NOMO-1 treated with dmso at 0.1 percent for 144 hours (cell line): ENCODE measurements at regions not wholly inside any gene's neighbourhood (a gene's known extent, or its start where the extent isn't known, plus 50 kb on each side); places are given as distances from the start of the nearest gene placed in this dataset.
"Not testable (repeated sequence)": the region's sequence is repeated elsewhere in the genome, so short reads cannot be mapped to it uniquely, and the experiment has no call there.

Experiments used
- DNase-seq: peaks from one replicate; lab custom pipeline; 2025; ENCODE audit not compliant: unreplicated experiment; lab: John Stamatoyannopoulos, UW

- DNase-seq, result no peak
These were observed 103.5 kb upstream of the FRMPD4 start for GRCh38 chrX:12034741-12035140.

- DNase-seq, result no peak
These were observed 95.7 kb upstream of the FRMPD4 start for GRCh38 chrX:12042615-12043014.

DNA sequence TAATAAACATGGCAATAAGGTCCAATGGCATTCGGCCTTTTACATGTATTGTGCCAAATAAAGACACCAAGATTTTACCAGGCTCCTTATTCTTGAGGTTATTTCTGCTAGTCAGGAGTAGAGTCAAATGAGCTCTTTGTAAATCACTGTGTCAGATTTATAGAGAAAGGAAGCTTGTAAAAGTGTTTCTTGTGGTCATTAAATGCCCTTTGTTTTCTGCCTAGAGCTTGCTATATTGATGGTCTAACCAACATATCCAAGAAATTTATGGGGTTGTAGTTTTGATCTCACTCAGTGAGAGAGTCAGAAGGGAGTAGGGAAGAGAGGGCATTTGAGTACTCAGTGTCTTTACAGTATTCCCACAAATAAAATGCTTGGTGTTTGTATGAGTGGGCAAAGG lies 86.2 kb upstream of the FRMPD4 start:
- no peak for DNase-seq

DNA sequence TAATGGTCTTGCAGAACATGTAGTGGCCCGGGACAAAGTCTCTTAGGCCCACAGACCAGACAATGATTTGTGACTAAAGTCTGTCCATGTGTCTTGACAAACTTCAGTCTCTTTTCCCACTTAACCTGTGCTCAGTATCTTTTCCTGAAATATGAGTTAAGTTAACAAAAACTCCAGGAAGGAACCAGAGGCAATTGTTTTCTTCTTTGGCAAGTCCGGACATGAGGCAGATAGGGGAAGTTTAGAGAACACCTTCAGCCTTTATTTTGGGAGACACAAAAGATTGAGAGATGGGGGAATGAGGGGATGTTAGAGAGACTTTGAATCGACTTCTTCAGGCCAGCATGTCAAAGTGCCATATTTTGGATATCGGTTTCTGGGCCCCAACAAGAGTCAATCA lies 80.2 kb upstream of the FRMPD4 start:
- DNase-seq, result no peak

- DNase-seq, result no peak
These were observed 77.6 kb upstream of the FRMPD4 start for GRCh38 chrX:12060489-12061260.

DNA sequence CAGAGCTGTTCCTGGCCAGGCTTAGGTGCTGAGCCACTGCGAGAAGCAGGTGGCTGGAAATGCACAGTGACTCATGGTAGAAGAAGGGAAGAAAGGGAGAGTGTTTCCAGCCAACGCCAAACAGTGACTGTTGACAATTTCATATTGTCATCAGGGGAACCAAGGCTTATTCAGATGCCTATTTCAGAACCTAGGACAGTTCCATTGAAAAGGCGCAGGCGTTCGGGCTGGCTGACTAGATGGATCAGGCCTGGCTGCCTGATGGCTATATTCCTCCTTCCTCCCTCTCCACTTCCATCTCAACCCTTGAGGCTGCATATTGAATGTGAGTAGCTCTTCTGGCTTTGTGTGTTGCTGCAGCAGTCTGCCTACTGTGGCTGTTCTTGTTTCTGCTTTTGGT lies 73.0 kb upstream of the FRMPD4 start:
- no peak for DNase-seq

DNA sequence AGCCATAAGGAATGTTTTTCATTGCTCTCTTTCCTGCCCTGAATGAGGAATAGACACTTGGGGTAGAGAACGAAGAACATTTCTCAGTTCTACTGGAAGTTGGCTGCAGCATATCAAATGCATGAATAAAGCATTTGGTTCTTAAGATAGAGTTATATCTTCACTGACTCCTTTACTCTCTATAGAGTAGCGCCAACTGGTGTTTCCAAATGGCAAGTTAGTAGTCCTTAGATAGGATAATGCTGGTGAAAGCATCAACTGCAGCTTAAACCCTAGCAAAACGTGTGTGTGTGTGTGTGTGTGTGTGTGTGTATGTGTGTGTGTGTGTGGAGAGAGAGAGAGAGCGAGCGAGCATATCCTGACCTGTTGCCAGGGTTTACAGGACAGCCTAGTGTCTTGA lies 62.2 kb upstream of the FRMPD4 start:
- DNase-seq, result no peak

DNA sequence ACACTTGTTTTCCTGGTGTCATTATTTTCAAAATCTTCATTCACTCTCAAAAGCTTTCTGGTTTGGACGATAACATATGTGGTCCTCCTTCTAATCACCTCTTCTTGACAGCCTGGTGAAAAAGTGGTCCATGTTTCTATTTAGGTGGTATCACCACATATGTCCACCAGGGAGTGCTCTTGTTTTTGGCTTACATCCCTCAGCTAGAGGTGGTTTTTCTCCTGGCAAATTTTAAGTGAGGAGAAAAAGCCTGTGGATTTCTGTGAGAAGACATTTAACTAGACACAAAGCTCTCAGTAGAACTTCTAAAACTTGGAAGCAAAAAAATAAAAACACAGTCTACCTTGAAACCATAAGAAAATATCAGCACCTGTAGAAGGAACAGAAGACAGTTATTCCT lies 58.0 kb upstream of the FRMPD4 start:
- DNase-seq, result peak; percentile 34

GRCh38 chrX:12082959-12083358 lies 55.3 kb upstream of the FRMPD4 start:
- DNase-seq, result not testable (repeated sequence)
